Right atrium auricular region (tissue), 2 donors: ENCODE measurements at regions not wholly inside any gene's neighbourhood (a gene's known extent, or its start where the extent isn't known, plus 50 kb on each side); places are given as distances from the start of the nearest gene placed in this dataset.
"Not testable (repeated sequence)": the region's sequence is repeated elsewhere in the genome, so short reads cannot be mapped to it uniquely, and the experiment has no call there.

ENCODE experiments used
- DNase-seq: peaks from one replicate; pipeline ENCODE4 v3.0.0-alpha.2; 2019; ENCODE audit warnings: low spot score
- H3K27ac ChIP-seq, 2 donors: fragments of 200-600 bp; sonication (generic); 1 replicate in 1 of 2; 2 replicates in 1 of 2; pipeline ENCODE4 v1.5.1; 2016 to 2019
- H3K27me3 ChIP-seq, 2 donors: fragments of 200-600 bp; sonication (generic); one replicate each; pipeline versions ENCODE4 v1.5.1 to v1.6.0; 2017 to 2019
- H3K36me3 ChIP-seq: fragments of 200-600 bp; sonication (generic); one replicate; pipeline ENCODE4 v1.5.1; 2016
- H3K4me1 ChIP-seq, 2 donors: fragments of 200-600 bp; sonication (generic); one replicate each; pipeline versions ENCODE4 v1.5.1 to v1.6.0; 2017 to 2019
- H3K4me3 ChIP-seq, 2 donors: fragments of 200-600 bp; sonication (generic); 1 replicate in 1 of 2; 2 replicates in 1 of 2; pipeline ENCODE4 v1.5.1; 2017 to 2019; ENCODE audit warnings: mild to moderate bottlenecking in 1 of 2, moderate library complexity in 1 of 2
- H3K9me3 ChIP-seq, 2 donors: fragments of 200-600 bp; sonication (generic); one replicate each; pipeline ENCODE4 v1.5.1; 2019
- TF ChIP-seq, protein P1 (sequence below), 2 donors: fragments of 200-600 bp; sonication (generic); IDR thresholded peaks; one replicate each; pipeline ENCODE4 v1.5.1; 2019; ENCODE audit warnings: antibody characterized with exemption in 2 of 2

DNA sequence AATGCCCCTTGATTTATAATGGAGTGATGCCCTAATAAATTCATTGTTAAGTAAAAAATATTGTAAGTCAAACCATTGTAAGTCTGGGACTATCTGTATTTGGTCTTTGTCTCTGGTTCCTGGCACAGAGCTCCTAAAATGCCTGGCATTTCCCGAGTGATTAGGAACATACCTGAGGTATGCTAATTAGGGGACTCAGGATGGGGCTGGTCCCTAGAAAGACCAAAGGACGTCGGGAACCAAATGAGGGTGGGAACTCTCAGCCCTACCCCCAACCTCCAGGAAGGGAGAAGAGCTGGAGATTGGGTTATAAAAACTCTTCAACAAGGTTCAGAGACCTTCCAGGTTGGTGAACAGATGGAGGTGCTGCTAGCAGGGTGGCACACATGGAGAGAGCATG is 82.6 kb upstream of the ARG1 start:
- TF ChIP-seq, protein P1, sequence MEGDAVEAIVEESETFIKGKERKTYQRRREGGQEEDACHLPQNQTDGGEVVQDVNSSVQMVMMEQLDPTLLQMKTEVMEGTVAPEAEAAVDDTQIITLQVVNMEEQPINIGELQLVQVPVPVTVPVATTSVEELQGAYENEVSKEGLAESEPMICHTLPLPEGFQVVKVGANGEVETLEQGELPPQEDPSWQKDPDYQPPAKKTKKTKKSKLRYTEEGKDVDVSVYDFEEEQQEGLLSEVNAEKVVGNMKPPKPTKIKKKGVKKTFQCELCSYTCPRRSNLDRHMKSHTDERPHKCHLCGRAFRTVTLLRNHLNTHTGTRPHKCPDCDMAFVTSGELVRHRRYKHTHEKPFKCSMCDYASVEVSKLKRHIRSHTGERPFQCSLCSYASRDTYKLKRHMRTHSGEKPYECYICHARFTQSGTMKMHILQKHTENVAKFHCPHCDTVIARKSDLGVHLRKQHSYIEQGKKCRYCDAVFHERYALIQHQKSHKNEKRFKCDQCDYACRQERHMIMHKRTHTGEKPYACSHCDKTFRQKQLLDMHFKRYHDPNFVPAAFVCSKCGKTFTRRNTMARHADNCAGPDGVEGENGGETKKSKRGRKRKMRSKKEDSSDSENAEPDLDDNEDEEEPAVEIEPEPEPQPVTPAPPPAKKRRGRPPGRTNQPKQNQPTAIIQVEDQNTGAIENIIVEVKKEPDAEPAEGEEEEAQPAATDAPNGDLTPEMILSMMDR (IDR thresholded peaks at IDR 0.05) = no peak
- H3K36me3 ChIP-seq = no peaks in the 10 kb centered on the region
- no peaks in the 10 kb centered on the region for H3K27me3 ChIP-seq
- no peak for DNase-seq
- no peak overlapping the region for H3K27ac ChIP-seq
- H3K4me1 ChIP-seq = no peaks in the 10 kb centered on the region
- H3K9me3 ChIP-seq = no peaks in the 10 kb centered on the region
- no peak overlapping the region for H3K4me3 ChIP-seq

DNA sequence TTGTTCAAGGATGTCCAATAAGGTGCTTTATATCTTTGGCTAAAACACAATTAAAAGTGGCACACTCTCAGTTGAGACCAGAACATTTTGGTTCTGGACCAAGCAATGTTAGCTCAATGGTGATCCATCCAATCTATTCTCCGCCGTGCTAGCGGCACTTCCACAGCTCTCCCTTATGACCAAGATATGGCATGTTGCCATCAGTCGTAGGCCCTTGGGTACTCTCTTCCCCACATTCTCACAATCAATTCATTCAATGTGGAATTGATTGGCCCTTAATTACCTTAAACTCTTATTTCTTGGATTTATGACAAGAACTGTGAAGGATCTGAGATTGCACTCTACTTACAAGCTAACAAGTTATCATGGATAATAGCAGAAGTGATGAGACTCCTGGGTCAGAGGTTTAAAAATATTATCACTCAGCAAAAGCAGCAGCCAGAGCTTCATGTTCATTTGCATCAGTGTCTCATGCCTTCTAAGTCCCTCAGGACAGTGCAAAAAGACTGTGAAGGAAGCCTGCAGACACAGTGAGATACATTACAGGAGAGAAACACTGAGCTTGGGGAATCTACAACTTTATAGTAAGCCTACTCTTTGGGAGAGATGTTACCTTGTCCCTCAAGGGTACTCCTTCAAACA is 80.0 kb upstream of the ARG1 start:
- H3K9me3 ChIP-seq = no peaks in the 10 kb centered on the region
- no peak overlapping the region for H3K4me3 ChIP-seq
- DNase-seq = no peak
- TF ChIP-seq, protein P1 (IDR thresholded peaks at IDR 0.05) = no peak
- no peaks in the 10 kb centered on the region for H3K36me3 ChIP-seq
- H3K27me3 ChIP-seq = no peaks in the 10 kb centered on the region
- H3K27ac ChIP-seq = no peak overlapping the region
- H3K4me1 ChIP-seq = no peaks in the 10 kb centered on the region

DNA sequence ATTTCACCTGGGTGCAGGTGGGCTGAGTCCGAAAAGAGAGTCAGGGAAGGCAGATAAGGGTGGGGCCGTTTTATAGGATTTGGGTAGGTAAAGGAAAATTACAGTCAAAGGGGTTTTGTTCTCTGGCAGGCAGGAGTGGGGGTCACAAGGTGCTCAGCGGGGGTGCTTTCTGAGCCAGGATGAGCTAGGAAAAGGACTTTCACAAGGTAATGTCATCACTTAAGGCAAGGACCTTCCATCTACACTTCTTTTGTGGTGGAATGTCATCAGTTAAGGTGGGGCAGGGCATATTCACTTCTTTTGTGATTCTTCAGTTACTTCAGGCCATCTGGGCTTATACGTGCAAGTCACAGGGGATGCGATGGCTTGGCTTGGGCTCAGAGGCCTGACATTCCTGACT is 68.6 kb upstream of the ARG1 start:
- H3K4me3 ChIP-seq, H3K9me3 ChIP-seq, H3K27me3 ChIP-seq, H3K36me3 ChIP-seq, H3K27ac ChIP-seq, DNase-seq, H3K4me1 ChIP-seq: not testable (repeated sequence)

DNA sequence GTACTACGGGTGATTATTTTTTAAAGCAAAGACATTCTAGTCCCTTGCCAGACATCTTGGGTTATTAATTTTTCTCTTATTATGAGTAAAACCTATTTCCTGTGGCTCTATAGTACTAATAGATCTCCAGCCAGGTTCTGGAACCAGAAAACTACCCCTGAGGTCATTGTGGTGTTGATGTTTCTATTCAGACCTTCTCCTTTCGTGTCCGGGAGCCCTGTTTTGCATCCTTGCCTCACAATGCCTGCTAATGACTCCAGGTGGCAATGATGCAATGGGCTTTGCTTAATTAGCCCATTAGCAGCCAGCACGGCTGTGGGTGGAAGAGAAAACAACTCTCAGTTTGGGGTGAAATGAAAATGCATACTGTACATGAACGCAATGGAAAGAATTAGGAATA is 62.9 kb upstream of the ARG1 start:
- Histone ChIP-seq H3K36me3 (no peaks in the 10 kb centered on the region), H3K9me3 (peaks cover 0 to 4% of the 10 kb centered on the region in 2 donors), H3K4me1 (no peaks in the 10 kb centered on the region), H3K27me3 (no peaks in the 10 kb centered on the region), H3K27ac (no peak overlapping the region), H3K4me3 (no peak overlapping the region)
- TF ChIP-seq, protein P1 (IDR thresholded peaks at IDR 0.05) = no peak
- DNase-seq = no peak

DNA sequence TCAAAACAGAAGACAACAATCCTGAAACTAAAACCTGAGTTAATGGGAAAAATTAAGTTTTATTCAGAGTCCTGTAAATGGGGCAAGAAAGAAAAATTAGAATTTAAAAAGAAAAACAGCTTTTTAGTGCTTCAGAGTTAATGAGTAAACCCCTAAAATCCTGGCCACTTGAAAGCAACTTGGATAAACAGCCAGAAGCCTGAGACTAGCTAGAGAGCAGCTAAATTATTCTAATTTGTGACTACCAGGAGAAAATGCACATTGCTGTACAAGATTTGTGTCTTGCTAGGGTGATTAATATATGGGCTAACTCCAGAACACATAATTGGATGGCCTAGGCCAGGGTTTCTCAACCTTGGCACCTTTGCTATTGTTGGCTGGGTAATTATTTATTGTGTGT is 62.4 kb upstream of the ARG1 start:
- TF ChIP-seq, protein P1 (IDR thresholded peaks at IDR 0.05) = no peak
- DNase-seq = no peak
- no peak overlapping the region for H3K4me3 ChIP-seq
- H3K27ac ChIP-seq = no peak overlapping the region
- H3K36me3 ChIP-seq = no peaks in the 10 kb centered on the region
- no peaks in the 10 kb centered on the region for H3K4me1 ChIP-seq
- peaks cover 0 to 9% of the 10 kb centered on the region in 2 donors for H3K9me3 ChIP-seq
- H3K27me3 ChIP-seq = no peaks in the 10 kb centered on the region

DNA sequence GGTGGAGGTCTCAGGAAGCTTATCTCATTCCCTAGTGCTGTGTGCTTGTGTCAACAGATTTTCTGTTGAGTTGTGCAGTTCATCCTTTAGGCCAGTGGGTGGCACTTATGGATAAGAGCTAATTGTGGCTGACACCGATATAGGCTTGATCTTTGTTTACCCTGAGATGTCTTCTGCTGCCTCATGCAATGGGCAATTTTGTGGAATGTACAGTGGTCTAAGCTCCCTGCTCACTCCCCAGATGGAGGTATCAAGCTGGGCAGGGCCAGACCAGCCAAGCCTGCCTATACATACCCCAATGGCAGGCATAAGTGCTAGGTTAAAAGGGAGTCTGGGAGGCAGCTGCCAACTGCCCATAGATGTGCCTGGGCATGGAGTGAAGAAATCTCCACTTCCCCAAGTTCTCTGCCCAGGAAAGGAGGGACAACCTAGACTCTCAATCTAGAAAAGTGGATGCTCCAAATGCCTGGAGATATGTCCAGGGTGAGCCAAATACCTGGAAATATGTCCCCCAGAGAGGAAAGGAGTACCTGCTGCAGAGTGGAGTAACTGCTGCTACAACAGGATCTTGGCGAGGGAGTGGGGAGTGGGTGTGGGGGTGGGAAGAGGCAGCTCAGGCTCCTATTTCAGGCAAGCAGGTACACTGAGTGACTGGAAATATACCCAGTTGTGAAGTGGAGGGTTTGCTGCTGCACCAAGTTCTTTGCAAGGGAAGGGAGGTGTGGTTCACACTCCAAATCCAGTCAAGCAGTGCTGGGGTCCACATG is 53.2 kb upstream of the ARG1 start:
- Histone ChIP-seq H3K4me1 (no peaks in the 10 kb centered on the region), H3K27ac (no peak overlapping the region), H3K36me3 (no peaks in the 10 kb centered on the region), H3K27me3 (no peaks in the 10 kb centered on the region), H3K4me3 (no peak overlapping the region), H3K9me3 (peaks cover 0 to 30% of the 10 kb centered on the region in 2 donors)
- TF ChIP-seq, protein P1 (IDR thresholded peaks at IDR 0.05) = peak in 1 of 2 donors; percentile 48
- DNase-seq = no peak
